Neural progenitor cell (in vitro differentiated cells): ENCODE measurements at regions not wholly inside any gene's neighbourhood (a gene's known extent, or its start where the extent isn't known, plus 50 kb on each side); places are given as distances from the start of the nearest gene placed in this dataset.

ENCODE experiments used
- CTCF ChIP-seq: fragments of 200-600 bp; sonication (generic); IDR thresholded peaks from 2 replicates; pipeline ENCODE4 v1.5.1; 2017; ENCODE audit warnings: antibody characterized with exemption, mild to moderate bottlenecking
- EZH2 ChIP-seq: fragments of 200-600 bp; sonication (generic); IDR thresholded peaks from 2 replicates; pipeline ENCODE4 v1.6.1; 2017; ENCODE audit warnings: antibody characterized with exemption, mild to moderate bottlenecking, moderate library complexity

GRCh38 chr15:25068696-25069095 lies 113.9 kb downstream of the SNRPN start:
- no peak for TF ChIP-seq CTCF
- no peak for TF ChIP-seq EZH2
